RWPE2 (cell line): ENCODE measurements at regions not wholly inside any gene's neighbourhood (a gene's known extent, or its start where the extent isn't known, plus 50 kb on each side); places are given as distances from the start of the nearest gene placed in this dataset.
"Not testable (repeated sequence)": the region's sequence is repeated elsewhere in the genome, so short reads cannot be mapped to it uniquely, and the experiment has no call there.

Source experiments
- ATAC-seq: fragments of 200-7000 bp; cut with Tn5 transposase; 3 replicates; pipeline ENCODE4 v1.9.1; 2021; ENCODE audit warnings: low read depth
- DNase-seq: peaks from one replicate; pipeline ENCODE4 v3.0.0-alpha.2; 2020; ENCODE audit warnings: low spot score
- H3K27ac ChIP-seq: fragments of 450-650 bp; 2 replicates; pipeline ENCODE4 v1.5.1; 2017; ENCODE audit warnings: mild to moderate bottlenecking; ENCODE audit not compliant: poor library complexity, severe bottlenecking
- H3K27me3 ChIP-seq: fragments of 250-450 bp; sonication (Bioruptor Pico); 2 replicates; pipeline ENCODE4 v1.5.1; 2021; ENCODE audit warnings: mild to moderate bottlenecking, moderate library complexity; ENCODE audit not compliant: insufficient read depth, poor library complexity, severe bottlenecking
- H3K36me3 ChIP-seq: fragments of 250-450 bp; sonication (Bioruptor Pico); 2 replicates; pipeline ENCODE4 v1.5.1; 2020; ENCODE audit warnings: low read depth, mild to moderate bottlenecking, moderate library complexity
- H3K4me1 ChIP-seq: fragments of 250-450 bp; sonication (Bioruptor Pico); 2 replicates; pipeline ENCODE4 v1.5.1; 2021; ENCODE audit warnings: mild to moderate bottlenecking, moderate library complexity; ENCODE audit not compliant: insufficient read depth, poor library complexity, severe bottlenecking
- H3K4me3 ChIP-seq: fragments of 250-450 bp; sonication (Bioruptor Pico); 2 replicates; pipeline ENCODE4 v1.5.1; 2021; ENCODE audit warnings: mild to moderate bottlenecking, moderate library complexity; ENCODE audit not compliant: severe bottlenecking
- H3K9me3 ChIP-seq: fragments of 250-450 bp; sonication (Bioruptor Pico); 2 replicates; pipeline ENCODE4 v1.5.1; 2021; ENCODE audit warnings: mild to moderate bottlenecking, moderate library complexity; ENCODE audit not compliant: severe bottlenecking
- CTCF ChIP-seq: fragments of 450-650 bp; IDR thresholded peaks from one replicate; pipeline ENCODE4 v1.5.1; 2017; ENCODE audit warnings: mild to moderate bottlenecking, moderate library complexity; ENCODE audit not compliant: poor library complexity, severe bottlenecking

GRCh38 chr3:163561151-163561550 lies 1517.1 kb downstream of the SI start:
- Histone ChIP-seq H3K27me3 (no peaks in the 10 kb centered on the region), H3K4me3 (no peak overlapping the region), H3K36me3 (no peaks in the 10 kb centered on the region), H3K27ac (no peak overlapping the region), H3K4me1 (no peaks in the 10 kb centered on the region), H3K9me3 (no peaks in the 10 kb centered on the region)
- DNase-seq = no peak
- no peak for ATAC-seq
- TF ChIP-seq CTCF = no peak

- Histone ChIP-seq H3K4me1 (no peaks in the 10 kb centered on the region), H3K9me3 (no peaks in the 10 kb centered on the region), H3K4me3 (no peak overlapping the region), H3K27ac (no peak overlapping the region), H3K27me3 (no peaks in the 10 kb centered on the region), H3K36me3 (no peaks in the 10 kb centered on the region)
- no peak for TF ChIP-seq CTCF
- no peak for DNase-seq
- ATAC-seq = no peak
These were observed 1517.8 kb downstream of the SI start for GRCh38 chr3:163560459-163560858.

- Histone ChIP-seq H3K27me3 (no peaks in the 10 kb centered on the region), H3K9me3 (no peaks in the 10 kb centered on the region), H3K36me3 (no peaks in the 10 kb centered on the region), H3K4me3 (no peak overlapping the region), H3K27ac (no peak overlapping the region), H3K4me1 (no peaks in the 10 kb centered on the region)
- ATAC-seq (no peak), DNase-seq (no peak)
- TF ChIP-seq CTCF = no peak
These were observed 1521.3 kb downstream of the SI start for GRCh38 chr3:163556813-163557523.

DNA sequence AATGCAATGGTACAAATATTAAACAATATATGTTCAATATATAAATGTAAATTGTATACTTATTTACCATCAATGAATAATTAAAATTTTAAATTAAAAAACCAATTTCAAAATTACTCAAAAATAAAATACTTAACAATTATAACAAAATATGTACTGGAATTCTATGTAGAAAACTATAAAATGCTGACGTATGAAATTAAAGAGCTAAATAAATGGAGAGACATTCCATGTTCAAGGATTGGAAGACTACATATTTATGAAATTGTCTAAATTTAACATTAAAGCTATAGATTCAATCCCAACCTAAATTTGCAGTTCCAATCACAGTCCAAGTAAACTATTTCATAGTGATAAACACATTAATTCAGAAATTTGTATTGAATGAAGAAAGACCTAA lies 1522.4 kb downstream of the SI start:
- H3K36me3 ChIP-seq = no peaks in the 10 kb centered on the region
- no peak for TF ChIP-seq CTCF
- H3K4me3 ChIP-seq = no peak overlapping the region

DNA sequence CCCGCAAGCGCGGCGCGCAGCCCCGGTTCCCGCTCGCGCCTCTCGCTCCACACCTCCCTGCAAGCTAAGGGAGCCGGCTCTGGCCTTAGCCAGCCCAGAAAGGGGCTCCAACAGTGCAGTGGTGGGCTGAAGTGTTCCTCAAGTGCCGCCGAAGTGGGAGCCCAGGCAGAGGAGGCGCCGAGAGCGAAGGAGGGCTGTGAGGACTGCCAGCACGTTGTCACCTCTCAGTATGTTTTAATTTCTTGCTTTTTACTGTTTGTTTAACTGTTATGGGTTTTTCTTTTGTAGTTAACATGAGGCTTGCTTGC lies 1525.7 kb downstream of the SI start:
- Histone ChIP-seq H3K9me3 (no peaks in the 10 kb centered on the region), H3K4me3 (no peak overlapping the region), H3K27ac (no peak overlapping the region), H3K36me3 (no peaks in the 10 kb centered on the region), H3K27me3 (peaks cover 4% of the 10 kb centered on the region), H3K4me1 (no peaks in the 10 kb centered on the region)
- DNase-seq (no peak), ATAC-seq (no peak)
- TF ChIP-seq CTCF = no peak

More for the DNA sequence above, 1522.4 kb downstream of the SI start:
- DNase-seq (no peak), ATAC-seq (no peak)
- no peaks in the 10 kb centered on the region for H3K4me1 ChIP-seq
- no peaks in the 10 kb centered on the region for H3K27me3 ChIP-seq
- no peak overlapping the region for H3K27ac ChIP-seq
- no peaks in the 10 kb centered on the region for H3K9me3 ChIP-seq

- H3K4me1 ChIP-seq, H3K9me3 ChIP-seq, DNase-seq, H3K36me3 ChIP-seq, H3K4me3 ChIP-seq, H3K27me3 ChIP-seq, H3K27ac ChIP-seq, ATAC-seq: not testable (repeated sequence)
These were observed 1526.2 kb downstream of the SI start for GRCh38 chr3:163551915-163552658.
